NB4 (cell line): ENCODE measurements at regions not wholly inside any gene's neighbourhood (a gene's known extent, or its start where the extent isn't known, plus 50 kb on each side); places are given as distances from the start of the nearest gene placed in this dataset.
A peak's percentile ranks its signal among the peaks of the same experiment; 100 is the strongest.

ENCODE experiments used
- DNase-seq: peaks from one replicate; pipeline ENCODE4 v3.0.0; 2010; ENCODE audit warnings: low read depth
- H3K4me3 ChIP-seq: one replicate; pipeline ENCODE4 v1.5.1; 2011; ENCODE audit warnings: mild to moderate bottlenecking, low read depth, low read length, moderate library complexity
- MYC ChIP-seq: IDR thresholded peaks from 2 replicates; pipeline ENCODE4 v1.6.1; 2011; ENCODE audit warnings: low read depth, low read length
- POLR2A ChIP-seq: IDR thresholded peaks from 2 replicates; pipeline ENCODE4 v1.6.1; 2011; ENCODE audit warnings: mild to moderate bottlenecking; ENCODE audit not compliant: insufficient read length; ENCODE audit errors: extremely low read depth
- TF ChIP-seq, protein P1 (sequence below): IDR thresholded peaks from one replicate; pipeline ENCODE4 v1.5.1; 2012; ENCODE audit warnings: low read depth, low read length
- TF ChIP-seq, protein P2 (sequence below): IDR thresholded peaks from 2 replicates; pipeline ENCODE4 v1.6.1; 2011; ENCODE audit warnings: low read depth, low read length

DNA sequence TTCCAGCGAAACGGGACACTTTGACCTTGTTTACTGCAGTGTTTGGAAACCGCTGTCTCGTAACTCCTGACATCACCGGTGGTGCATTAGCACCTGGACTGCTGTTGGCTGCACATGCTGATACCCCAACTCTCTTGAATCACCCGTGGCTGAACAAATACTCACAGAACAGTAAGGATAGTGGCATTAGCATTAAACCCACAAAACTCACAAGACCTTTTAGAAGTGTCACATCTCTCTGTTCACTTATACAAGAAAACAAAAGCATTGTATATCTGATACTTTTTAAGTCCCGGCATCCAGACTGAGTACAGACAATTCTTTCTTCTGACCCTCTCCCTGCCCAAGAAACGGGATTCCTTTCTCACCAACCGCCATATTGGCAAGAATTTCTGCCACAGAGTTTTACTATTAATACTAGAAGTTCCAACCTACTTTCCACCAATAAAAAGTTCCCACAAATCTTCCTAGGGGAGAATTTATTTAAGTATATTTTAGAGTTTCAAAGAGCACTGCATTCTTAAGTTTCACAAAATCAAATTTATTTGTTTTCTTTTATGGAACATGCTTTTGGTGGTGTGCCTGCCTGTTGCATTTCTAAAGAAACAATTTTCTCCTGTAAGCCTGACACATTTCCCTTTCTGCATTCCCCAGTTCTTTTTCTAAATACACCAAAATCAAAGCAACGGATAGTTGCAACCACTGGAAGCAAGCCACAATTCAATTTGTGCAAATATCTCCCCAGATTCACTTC lies 208.4 kb upstream of the KLF14 start:
- H3K4me3 ChIP-seq: no peak overlapping the region
- DNase-seq: no peak

DNA sequence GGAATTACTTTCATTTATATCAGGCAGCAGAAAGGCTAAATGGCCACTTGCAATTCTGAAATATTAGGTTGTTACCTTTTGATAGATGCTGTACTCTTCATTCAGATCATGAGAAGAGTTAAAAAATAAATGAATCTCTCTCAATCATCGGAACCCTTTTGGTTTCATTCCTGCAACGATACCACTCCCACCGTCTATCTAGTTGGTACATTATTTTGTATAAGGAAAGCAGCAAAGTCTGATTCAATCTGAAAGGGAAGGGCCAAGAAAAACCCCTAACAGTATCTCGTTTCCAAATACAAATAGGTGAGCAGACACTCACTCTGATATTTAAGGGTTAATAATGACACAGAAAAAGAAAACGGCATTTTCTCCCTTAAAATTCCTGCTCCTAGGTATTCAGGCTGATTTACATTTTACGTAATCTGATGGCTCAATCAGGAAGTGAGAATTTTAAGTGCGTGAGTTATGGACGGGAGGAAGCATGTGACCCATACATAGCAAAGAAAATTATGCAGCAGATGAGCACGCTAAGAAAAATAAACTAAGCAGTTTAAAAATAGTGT lies 209.4 kb upstream of the KLF14 start:
- peak; percentile 43 for DNase-seq
- H3K4me3 ChIP-seq: peak overlapping the region; percentile 32
- TF ChIP-seq, protein P1, sequence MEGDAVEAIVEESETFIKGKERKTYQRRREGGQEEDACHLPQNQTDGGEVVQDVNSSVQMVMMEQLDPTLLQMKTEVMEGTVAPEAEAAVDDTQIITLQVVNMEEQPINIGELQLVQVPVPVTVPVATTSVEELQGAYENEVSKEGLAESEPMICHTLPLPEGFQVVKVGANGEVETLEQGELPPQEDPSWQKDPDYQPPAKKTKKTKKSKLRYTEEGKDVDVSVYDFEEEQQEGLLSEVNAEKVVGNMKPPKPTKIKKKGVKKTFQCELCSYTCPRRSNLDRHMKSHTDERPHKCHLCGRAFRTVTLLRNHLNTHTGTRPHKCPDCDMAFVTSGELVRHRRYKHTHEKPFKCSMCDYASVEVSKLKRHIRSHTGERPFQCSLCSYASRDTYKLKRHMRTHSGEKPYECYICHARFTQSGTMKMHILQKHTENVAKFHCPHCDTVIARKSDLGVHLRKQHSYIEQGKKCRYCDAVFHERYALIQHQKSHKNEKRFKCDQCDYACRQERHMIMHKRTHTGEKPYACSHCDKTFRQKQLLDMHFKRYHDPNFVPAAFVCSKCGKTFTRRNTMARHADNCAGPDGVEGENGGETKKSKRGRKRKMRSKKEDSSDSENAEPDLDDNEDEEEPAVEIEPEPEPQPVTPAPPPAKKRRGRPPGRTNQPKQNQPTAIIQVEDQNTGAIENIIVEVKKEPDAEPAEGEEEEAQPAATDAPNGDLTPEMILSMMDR: no peak
- TF ChIP-seq, protein P2, sequence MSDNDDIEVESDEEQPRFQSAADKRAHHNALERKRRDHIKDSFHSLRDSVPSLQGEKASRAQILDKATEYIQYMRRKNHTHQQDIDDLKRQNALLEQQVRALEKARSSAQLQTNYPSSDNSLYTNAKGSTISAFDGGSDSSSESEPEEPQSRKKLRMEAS: peak; percentile 49; the same call in 1 of the 2 replicates
- TF ChIP-seq POLR2A (no peak), MYC (no peak)

More for the DNA sequence above, 208.4 kb upstream of the KLF14 start:
- TF ChIP-seq MYC (no peak), POLR2A (no peak)
- TF ChIP-seq, protein P1: no peak
- TF ChIP-seq, protein P2: no peak

DNA sequence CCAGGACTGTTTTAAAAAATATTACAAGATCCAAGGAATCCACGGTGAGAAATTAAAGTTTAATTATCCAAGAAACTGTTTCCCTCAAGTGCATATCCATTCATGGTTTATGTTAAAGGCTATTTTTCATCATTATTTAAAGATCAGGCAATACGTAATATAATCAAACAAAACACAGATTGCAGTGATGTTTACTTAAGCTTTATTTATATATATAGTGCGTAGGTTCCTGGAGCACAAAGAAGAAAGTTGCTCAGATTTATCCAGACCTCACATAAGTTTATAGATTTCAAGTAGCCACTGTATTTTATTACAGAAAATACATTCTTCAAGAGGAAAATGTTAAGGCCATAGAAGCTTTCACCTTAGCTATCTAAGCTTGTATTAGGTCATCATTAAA lies 210.0 kb upstream of the KLF14 start:
- H3K4me3 ChIP-seq: no peak overlapping the region
- TF ChIP-seq, protein P1: no peak
- TF ChIP-seq, protein P2: no peak
- TF ChIP-seq MYC: no peak
- TF ChIP-seq POLR2A: no peak
- no peak for DNase-seq

DNA sequence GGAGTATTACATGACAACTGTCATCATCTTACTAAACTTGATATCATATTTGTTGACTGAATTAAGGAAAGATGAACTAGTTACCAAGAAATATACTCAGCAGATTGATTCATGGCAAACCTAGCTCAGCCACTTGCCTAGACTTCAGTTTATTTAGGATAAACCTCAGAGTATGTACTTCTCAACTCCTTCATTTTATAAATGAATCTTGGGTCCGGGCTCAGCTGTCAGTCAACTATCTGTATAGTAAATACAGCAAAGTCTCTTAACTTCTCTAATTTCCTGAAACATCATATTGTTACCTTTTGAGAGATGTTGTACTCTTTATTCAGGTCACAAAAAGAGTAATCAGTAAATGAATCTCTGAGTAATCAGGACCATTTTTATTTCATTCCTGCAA lies 211.0 kb upstream of the KLF14 start:
- H3K4me3 ChIP-seq: no peak overlapping the region
- DNase-seq: no peak

DNA sequence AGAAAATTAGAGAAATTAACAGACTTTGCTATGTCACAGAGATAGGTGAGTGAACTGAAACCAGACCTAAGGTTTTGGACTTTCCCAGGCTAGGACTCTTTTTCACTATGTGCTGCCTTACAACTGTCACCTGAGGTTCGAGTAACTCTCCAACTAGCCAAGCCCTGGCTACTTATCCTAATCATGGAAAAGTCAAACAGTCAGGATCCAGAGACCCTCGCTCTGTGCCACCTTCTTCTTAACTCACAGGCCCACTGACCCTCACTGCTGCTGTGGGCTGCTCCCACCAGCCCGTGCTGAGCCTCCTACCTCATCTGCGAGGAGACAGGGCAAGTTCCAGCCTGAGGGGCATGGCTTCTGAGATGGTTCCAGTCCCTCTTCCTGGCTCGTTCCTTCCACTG lies 211.4 kb upstream of the KLF14 start:
- TF ChIP-seq, protein P1: no peak
- TF ChIP-seq, protein P2: no peak
- TF ChIP-seq MYC (no peak), POLR2A (no peak)
- DNase-seq: no peak
- H3K4me3 ChIP-seq: no peak overlapping the region

More for the DNA sequence above, 211.0 kb upstream of the KLF14 start:
- TF ChIP-seq, protein P1: no peak
